ENCODE measurements at regions not wholly inside any gene's neighbourhood (a gene's known extent, or its start where the extent isn't known, plus 50 kb on each side); places are given as distances from the start of the nearest gene placed in this dataset.

DNA sequence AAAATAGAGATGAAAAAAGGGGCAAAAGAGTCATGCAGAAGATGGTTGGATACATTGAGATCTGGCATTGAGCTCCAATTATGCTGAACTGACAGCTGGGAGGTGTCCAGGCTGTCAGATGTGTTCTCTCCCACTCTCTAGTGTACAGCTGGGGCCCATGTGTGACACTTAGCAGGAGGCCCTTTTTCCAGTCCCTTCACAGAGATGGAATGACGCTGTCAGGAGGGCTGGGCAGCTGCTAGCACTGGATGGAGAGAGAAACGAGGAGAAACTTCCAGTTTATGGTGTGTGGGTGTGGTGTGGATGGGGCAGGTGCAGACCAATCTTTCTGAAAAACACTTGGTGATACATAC is 437.7 kb upstream of the HS6ST1 start:
- TF ChIP-seq EZH2 (IDR thresholded peaks at IDR 0.05; ENCODE audit: low read length) (no peak), CTCF (optimal IDR thresholded peaks at IDR 0.05 in 1 of 3, IDR thresholded peaks at IDR 0.05 in 1 of 3, conservative IDR thresholded peaks at IDR 0.05 in 1 of 3; ENCODE audit: extremely low read depth in 1 of 3, insufficient read depth in 2 of 3, low read length in 3 of 3) (no peak)
